ENCODE measurements at regions not wholly inside any gene's neighbourhood (a gene's known extent, or its start where the extent isn't known, plus 50 kb on each side); places are given as distances from the start of the nearest gene placed in this dataset.
"Not testable (repeated sequence)": the region's sequence is repeated elsewhere in the genome, so short reads cannot be mapped to it uniquely, and the experiment has no call there.

DNA sequence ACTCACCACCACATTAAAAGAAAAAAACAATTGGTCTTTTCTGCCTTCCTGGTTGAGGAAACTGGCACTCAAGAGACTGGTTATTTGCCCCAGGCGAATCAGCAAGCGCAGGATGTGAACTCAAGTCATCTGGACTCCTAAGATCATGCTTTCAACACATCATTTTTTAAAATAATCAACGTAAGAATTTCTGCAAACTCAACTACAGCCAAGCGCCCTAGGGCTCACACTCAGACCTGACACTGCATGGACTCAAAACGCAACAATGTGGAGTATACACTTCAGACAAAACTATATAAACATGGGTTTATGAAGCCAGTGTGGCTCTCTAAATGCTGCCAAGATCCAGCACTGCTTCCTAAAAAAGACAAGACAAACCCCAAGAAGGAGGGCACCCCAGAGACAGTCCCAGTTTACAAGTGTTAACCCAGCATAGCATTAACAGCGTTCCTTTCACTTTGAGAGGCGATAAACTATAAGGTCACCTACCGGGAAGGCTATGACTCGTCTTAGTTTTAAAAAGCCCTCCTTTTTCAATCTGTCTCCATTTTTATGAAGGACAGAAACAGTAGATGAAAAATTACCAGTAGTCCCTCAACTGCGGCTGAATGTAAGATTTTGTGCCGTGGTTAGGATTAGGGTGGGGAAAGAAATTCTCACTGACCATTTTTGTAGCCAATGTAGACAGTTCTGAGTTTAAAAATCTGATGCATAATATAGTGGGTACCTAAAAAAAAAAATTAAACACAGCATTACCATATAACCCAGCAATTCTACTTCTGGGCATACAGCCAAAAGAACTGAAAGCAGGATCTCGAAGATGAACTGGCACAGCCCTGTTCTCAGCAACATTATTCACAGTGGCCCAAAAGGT lies 54.8 kb downstream of the SIPA1L2 start:
- H3K4me1 ChIP-seq (ENCODE audit: insufficient read depth, insufficient read length): peaks cover 3% of the 10 kb centered on the region
- no peak for TF ChIP-seq ZNF274 (IDR thresholded peaks at IDR 0.05; ENCODE audit: low read depth, low read length)
- no peak for TF ChIP-seq SUZ12 (IDR thresholded peaks at IDR 0.05; ENCODE audit: extremely low read depth, insufficient read depth, insufficient read length)
- TF ChIP-seq YY1 (IDR thresholded peaks at IDR 0.05; ENCODE audit: insufficient read depth, insufficient read length): no peak
- H3K36me3 ChIP-seq (ENCODE audit: insufficient read depth, insufficient read length, low read length): no peaks in the 10 kb centered on the region
- H3K4me3 ChIP-seq (ENCODE audit: insufficient read length, low read depth): no peak overlapping the region
- DNase-seq (ENCODE audit: low read depth, low spot score): no peak
- no peaks in the 10 kb centered on the region for H3K27me3 ChIP-seq (ENCODE audit: insufficient read depth, insufficient read length)
- no peak overlapping the region for H3K9ac ChIP-seq (ENCODE audit: insufficient read length, low read depth)
- no peaks in the 10 kb centered on the region for H3K9me3 ChIP-seq (ENCODE audit: insufficient read depth, low read length)

- H3K36me3 ChIP-seq (ENCODE audit: insufficient read depth, insufficient read length, low read length): no peaks in the 10 kb centered on the region
- no peaks in the 10 kb centered on the region for H3K9me3 ChIP-seq (ENCODE audit: insufficient read depth, low read length)
- H3K4me1 ChIP-seq (ENCODE audit: insufficient read depth, insufficient read length): no peaks in the 10 kb centered on the region
- H3K27me3 ChIP-seq (ENCODE audit: insufficient read depth, insufficient read length): no peaks in the 10 kb centered on the region
- H3K4me3 ChIP-seq (ENCODE audit: insufficient read length, low read depth): no peak overlapping the region
- H3K9ac ChIP-seq (ENCODE audit: insufficient read length, low read depth): no peak overlapping the region
- no peak for DNase-seq (ENCODE audit: low read depth, low spot score)
- TF ChIP-seq YY1 (IDR thresholded peaks at IDR 0.05; ENCODE audit: insufficient read depth, insufficient read length) (no peak), ZNF274 (IDR thresholded peaks at IDR 0.05; ENCODE audit: low read depth, low read length) (no peak)
These were observed 55.9 kb downstream of the SIPA1L2 start for GRCh38 chr1:232574077-232574476.

DNA sequence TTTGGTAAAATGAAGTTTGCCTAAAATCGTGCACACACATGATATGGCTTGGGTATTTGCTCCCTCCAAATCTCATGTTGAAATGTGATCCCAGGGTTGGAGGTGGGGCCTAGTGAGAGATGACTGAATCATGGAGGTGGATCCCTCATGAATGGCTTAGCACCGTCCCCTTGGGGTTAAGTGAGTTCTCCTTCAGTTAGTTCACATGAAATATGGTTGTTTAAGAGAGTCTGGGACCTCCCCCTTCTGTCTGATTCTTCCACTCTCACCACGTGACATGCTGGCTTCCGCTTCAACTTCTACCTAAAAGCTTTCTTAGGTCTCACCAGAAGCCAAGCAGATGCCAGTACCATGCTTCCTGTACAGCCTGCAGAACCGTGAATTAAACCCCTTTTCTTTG lies 58.4 kb downstream of the SIPA1L2 start:
- no peak for DNase-seq (ENCODE audit: low read depth, low spot score)
- no peaks in the 10 kb centered on the region for H3K9me3 ChIP-seq (ENCODE audit: insufficient read depth, low read length)
- no peak overlapping the region for H3K4me3 ChIP-seq (ENCODE audit: insufficient read length, low read depth)
- H3K4me1 ChIP-seq (ENCODE audit: insufficient read depth, insufficient read length): no peaks in the 10 kb centered on the region
- no peaks in the 10 kb centered on the region for H3K27me3 ChIP-seq (ENCODE audit: insufficient read depth, insufficient read length)
- H3K36me3 ChIP-seq (ENCODE audit: insufficient read depth, insufficient read length, low read length): no peaks in the 10 kb centered on the region
- no peak for TF ChIP-seq ZNF274 (IDR thresholded peaks at IDR 0.05; ENCODE audit: low read depth, low read length)
- no peak for TF ChIP-seq SUZ12 (IDR thresholded peaks at IDR 0.05; ENCODE audit: extremely low read depth, insufficient read depth, insufficient read length)
- TF ChIP-seq YY1 (IDR thresholded peaks at IDR 0.05; ENCODE audit: insufficient read depth, insufficient read length): no peak
- H3K9ac ChIP-seq (ENCODE audit: insufficient read length, low read depth): no peak overlapping the region

GRCh38 chr1:232570007-232570406 lies 59.9 kb downstream of the SIPA1L2 start:
- H3K4me3 ChIP-seq (ENCODE audit: insufficient read length, low read depth): no peak overlapping the region
- DNase-seq (ENCODE audit: low read depth, low spot score): no peak
- no peaks in the 10 kb centered on the region for H3K36me3 ChIP-seq (ENCODE audit: insufficient read depth, insufficient read length, low read length)
- no peak overlapping the region for H3K9ac ChIP-seq (ENCODE audit: insufficient read length, low read depth)
- H3K4me1 ChIP-seq (ENCODE audit: insufficient read depth, insufficient read length): no peaks in the 10 kb centered on the region
- H3K27me3 ChIP-seq (ENCODE audit: insufficient read depth, insufficient read length): no peaks in the 10 kb centered on the region
- TF ChIP-seq ZNF274 (IDR thresholded peaks at IDR 0.05; ENCODE audit: low read depth, low read length) (no peak), SUZ12 (IDR thresholded peaks at IDR 0.05; ENCODE audit: extremely low read depth, insufficient read depth, insufficient read length) (no peak), YY1 (IDR thresholded peaks at IDR 0.05; ENCODE audit: insufficient read depth, insufficient read length) (no peak)
- H3K9me3 ChIP-seq (ENCODE audit: insufficient read depth, low read length): no peaks in the 10 kb centered on the region

GRCh38 chr1:232569554-232569921 lies 60.4 kb downstream of the SIPA1L2 start:
- H3K27me3 ChIP-seq (ENCODE audit: insufficient read depth, insufficient read length); H3K36me3 ChIP-seq (ENCODE audit: insufficient read depth, insufficient read length, low read length); H3K4me1 ChIP-seq (ENCODE audit: insufficient read depth, insufficient read length); DNase-seq (ENCODE audit: low read depth, low spot score); H3K9me3 ChIP-seq (ENCODE audit: insufficient read depth, low read length); H3K9ac ChIP-seq (ENCODE audit: insufficient read length, low read depth); H3K4me3 ChIP-seq (ENCODE audit: insufficient read length, low read depth): not testable (repeated sequence)

GRCh38 chr1:232568906-232569553 lies 60.9 kb downstream of the SIPA1L2 start:
- no peaks in the 10 kb centered on the region for H3K4me1 ChIP-seq (ENCODE audit: insufficient read depth, insufficient read length)

DNA sequence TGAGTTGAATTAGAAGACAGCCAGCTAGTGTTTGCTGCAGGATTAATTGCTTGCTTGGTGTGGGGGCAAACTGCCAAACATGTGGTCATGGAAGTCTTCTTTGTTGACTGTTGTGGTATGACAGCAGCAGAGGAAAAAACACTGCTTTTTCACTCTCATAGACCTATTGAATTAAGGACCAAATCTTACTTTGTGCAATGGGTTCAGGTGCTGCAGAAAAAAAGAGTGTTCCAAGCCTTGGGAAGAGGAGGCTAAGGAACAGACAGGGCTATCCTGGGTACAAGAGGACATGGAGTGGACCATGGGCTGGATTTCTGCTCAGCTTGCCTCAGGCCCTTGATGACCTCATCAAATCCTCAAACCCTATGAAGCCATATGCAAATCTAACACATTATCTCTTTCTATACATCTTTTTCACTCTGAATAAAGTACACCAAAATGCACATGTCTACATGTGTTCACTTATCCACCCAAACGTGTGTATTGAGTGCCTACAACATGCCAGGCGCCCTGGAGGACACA lies 61.5 kb downstream of the SIPA1L2 start:
- no peak overlapping the region for H3K4me3 ChIP-seq (ENCODE audit: insufficient read length, low read depth)
- no peak overlapping the region for H3K9ac ChIP-seq (ENCODE audit: insufficient read length, low read depth)
- no peaks in the 10 kb centered on the region for H3K27me3 ChIP-seq (ENCODE audit: insufficient read depth, insufficient read length)
- H3K36me3 ChIP-seq (ENCODE audit: insufficient read depth, insufficient read length, low read length): no peaks in the 10 kb centered on the region
- H3K4me1 ChIP-seq (ENCODE audit: insufficient read depth, insufficient read length): no peaks in the 10 kb centered on the region
- no peak for DNase-seq (ENCODE audit: low read depth, low spot score)
- no peaks in the 10 kb centered on the region for H3K9me3 ChIP-seq (ENCODE audit: insufficient read depth, low read length)
- TF ChIP-seq YY1 (IDR thresholded peaks at IDR 0.05; ENCODE audit: insufficient read depth, insufficient read length) (no peak), SUZ12 (IDR thresholded peaks at IDR 0.05; ENCODE audit: extremely low read depth, insufficient read depth, insufficient read length) (no peak), ZNF274 (IDR thresholded peaks at IDR 0.05; ENCODE audit: low read depth, low read length) (no peak)

More at GRCh38 chr1:232568906-232569553, 60.9 kb downstream of the SIPA1L2 start:
- DNase-seq (ENCODE audit: low read depth, low spot score): no peak
- no peak for TF ChIP-seq YY1 (IDR thresholded peaks at IDR 0.05; ENCODE audit: insufficient read depth, insufficient read length)
- no peak for TF ChIP-seq SUZ12 (IDR thresholded peaks at IDR 0.05; ENCODE audit: extremely low read depth, insufficient read depth, insufficient read length)
- TF ChIP-seq ZNF274 (IDR thresholded peaks at IDR 0.05; ENCODE audit: low read depth, low read length): no peak
- Histone ChIP-seq H3K9me3 (ENCODE audit: insufficient read depth, low read length) (no peaks in the 10 kb centered on the region), H3K9ac (ENCODE audit: insufficient read length, low read depth) (no peak overlapping the region), H3K36me3 (ENCODE audit: insufficient read depth, insufficient read length, low read length) (no peaks in the 10 kb centered on the region), H3K27me3 (ENCODE audit: insufficient read depth, insufficient read length) (no peaks in the 10 kb centered on the region), H3K4me3 (ENCODE audit: insufficient read length, low read depth) (no peak overlapping the region)
